Type B pancreatic cell (in vitro differentiated cells): ENCODE measurements at regions not wholly inside any gene's neighbourhood (a gene's known extent, or its start where the extent isn't known, plus 50 kb on each side); places are given as distances from the start of the nearest gene placed in this dataset.

ENCODE experiments used
- DNase-seq: peaks from one replicate; pipeline ENCODE4 v3.0.0; 2021; ENCODE audit warnings: mixed read lengths; ENCODE audit not compliant: unreplicated experiment; ENCODE audit errors: extremely low spot score
- H3K27ac Mint-ChIP-seq: 2 replicates; pipeline ENCODE4 v1.8.0; 2021; ENCODE audit warnings: mild to moderate bottlenecking, mixed read lengths
- H3K27me3 Mint-ChIP-seq: 2 replicates; pipeline ENCODE4 v1.8.0; 2021; ENCODE audit warnings: mixed read lengths
- H3K36me3 Mint-ChIP-seq: 2 replicates; pipeline ENCODE4 v1.8.0; 2021; ENCODE audit warnings: mixed read lengths
- H3K4me1 Mint-ChIP-seq: one replicate; pipeline ENCODE4 v1.8.0; 2021; ENCODE audit warnings: mixed read lengths; ENCODE audit not compliant: unreplicated experiment
- H3K4me3 Mint-ChIP-seq: 2 replicates; pipeline ENCODE4 v1.8.0; 2021; ENCODE audit warnings: mild to moderate bottlenecking, mixed read lengths
- H3K9me3 Mint-ChIP-seq: 2 replicates; pipeline ENCODE4 v1.8.0; 2021; ENCODE audit warnings: mixed read lengths
- CTCF ChIP-seq: fragments of 200-600 bp; sonication (generic); conservative IDR thresholded peaks from 2 replicates; pipeline ENCODE4 v1.5.0; 2021; ENCODE audit warnings: antibody characterized with exemption, mild to moderate bottlenecking

DNA sequence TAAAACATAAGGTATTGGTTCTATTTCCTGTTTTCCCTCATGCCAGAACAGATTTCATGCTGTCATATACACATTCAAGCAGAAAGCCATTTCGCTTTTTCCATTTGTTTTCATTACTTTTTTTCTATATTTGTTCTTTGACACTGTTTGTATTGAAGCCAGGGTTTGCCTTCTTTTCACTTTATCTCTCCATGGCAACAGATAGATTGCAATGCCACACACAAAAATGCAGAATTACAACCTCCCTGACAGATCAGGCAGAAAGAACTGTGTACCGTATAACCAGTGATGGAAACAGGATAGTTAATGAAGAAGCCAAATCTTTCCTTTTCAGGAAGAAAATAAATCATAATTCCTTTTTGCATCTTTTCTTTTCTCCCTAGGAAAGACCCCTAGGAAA, 103.0 kb upstream of the PCGF5 start:
- no peak for TF ChIP-seq CTCF
- H3K4me3 Mint-ChIP-seq: no peak overlapping the region
- H3K27me3 Mint-ChIP-seq: peaks cover 9% of the 10 kb centered on the region
- peaks cover 11% of the 10 kb centered on the region for H3K4me1 Mint-ChIP-seq
- DNase-seq: no peak
- H3K27ac Mint-ChIP-seq: no peak overlapping the region
- H3K36me3 Mint-ChIP-seq: no peaks in the 10 kb centered on the region
- H3K9me3 Mint-ChIP-seq: no peaks in the 10 kb centered on the region

DNA sequence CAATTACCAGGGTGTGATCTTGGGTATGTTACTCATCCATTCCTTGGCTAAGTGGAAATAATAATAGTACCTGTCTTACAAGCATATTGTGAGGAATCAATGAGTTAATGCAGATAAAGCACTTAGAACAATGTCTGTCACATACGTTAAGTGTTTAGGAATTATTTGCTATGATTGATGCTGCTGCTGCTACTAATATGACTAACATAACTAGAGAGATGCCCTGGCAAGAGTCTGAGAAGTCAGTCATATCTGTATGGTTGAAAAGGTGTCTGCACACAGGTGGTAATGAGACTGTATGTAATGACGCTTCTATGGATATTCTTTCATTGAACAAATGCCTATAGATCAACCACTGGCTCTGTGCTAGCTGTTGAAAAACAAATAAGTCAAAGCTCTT, 100.1 kb upstream of the PCGF5 start:
- no peak for DNase-seq
- Mint-ChIP-seq H3K4me1 (peaks cover 20% of the 10 kb centered on the region), H3K27me3 (peaks cover 9% of the 10 kb centered on the region), H3K27ac (no peak overlapping the region), H3K9me3 (no peaks in the 10 kb centered on the region), H3K36me3 (no peaks in the 10 kb centered on the region), H3K4me3 (no peak overlapping the region)
- no peak for TF ChIP-seq CTCF

- Mint-ChIP-seq H3K4me3 (no peak overlapping the region), H3K27ac (no peak overlapping the region), H3K4me1 (peaks cover 17% of the 10 kb centered on the region), H3K9me3 (no peaks in the 10 kb centered on the region), H3K27me3 (peaks cover 9% of the 10 kb centered on the region), H3K36me3 (no peaks in the 10 kb centered on the region)
- TF ChIP-seq CTCF: no peak
- no peak for DNase-seq
Observed at GRCh38 chr10:91123261-91123660, 97.2 kb upstream of the PCGF5 start.

DNA sequence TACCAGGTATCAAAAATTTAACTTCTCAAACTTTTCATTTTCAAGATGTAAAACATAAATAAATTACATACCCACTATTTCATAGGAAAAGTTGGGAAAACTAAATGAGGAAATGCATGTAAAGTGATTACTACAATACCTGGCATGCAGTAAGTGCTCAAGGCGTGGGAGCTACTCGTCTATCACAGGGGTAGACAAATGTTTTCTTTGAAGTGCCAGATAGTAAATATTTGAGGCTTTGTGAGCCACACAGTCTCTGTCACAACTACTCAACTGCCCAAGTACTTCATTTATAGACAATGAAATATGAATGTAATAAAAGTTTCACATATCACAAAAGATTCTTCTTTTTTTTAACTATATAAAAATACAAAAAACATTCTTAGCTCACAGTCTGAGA, 96.4 kb upstream of the PCGF5 start:
- TF ChIP-seq CTCF: no peak
- Mint-ChIP-seq H3K27me3 (peaks cover 7% of the 10 kb centered on the region), H3K36me3 (no peaks in the 10 kb centered on the region), H3K4me1 (peaks cover 17% of the 10 kb centered on the region), H3K9me3 (no peaks in the 10 kb centered on the region), H3K27ac (no peak overlapping the region), H3K4me3 (no peak overlapping the region)
- no peak for DNase-seq

- Mint-ChIP-seq H3K36me3 (no peaks in the 10 kb centered on the region), H3K27ac (no peak overlapping the region), H3K4me1 (peaks cover 9% of the 10 kb centered on the region), H3K27me3 (no peaks in the 10 kb centered on the region), H3K4me3 (no peak overlapping the region), H3K9me3 (no peaks in the 10 kb centered on the region)
- TF ChIP-seq CTCF: no peak
- no peak for DNase-seq
Observed at GRCh38 chr10:91126471-91126870, 94.0 kb upstream of the PCGF5 start.
